ENCODE measurements at regions not wholly inside any gene's neighbourhood (a gene's known extent, or its start where the extent isn't known, plus 50 kb on each side); places are given as distances from the start of the nearest gene placed in this dataset.

DNA sequence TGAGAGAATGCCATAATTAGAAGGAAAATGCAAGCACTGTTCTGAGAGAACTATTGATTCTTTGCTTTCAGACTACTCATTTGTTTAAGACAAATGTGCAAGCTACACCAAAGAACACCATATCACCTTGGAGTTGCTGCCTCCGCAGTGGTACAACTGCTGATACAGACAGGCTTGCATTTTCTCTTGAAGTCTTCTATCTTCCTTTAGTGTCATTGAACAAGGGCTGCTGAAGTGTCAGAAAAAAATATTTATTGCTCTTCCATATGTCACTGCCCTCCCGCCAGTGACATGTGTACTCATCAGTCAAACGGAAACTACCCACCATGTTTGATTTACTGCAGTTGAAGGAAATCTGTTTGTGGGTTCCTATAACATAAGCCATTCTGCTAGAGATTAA, 318.3 kb upstream of the MAGEB18 start:
- TF ChIP-seq, protein P1, sequence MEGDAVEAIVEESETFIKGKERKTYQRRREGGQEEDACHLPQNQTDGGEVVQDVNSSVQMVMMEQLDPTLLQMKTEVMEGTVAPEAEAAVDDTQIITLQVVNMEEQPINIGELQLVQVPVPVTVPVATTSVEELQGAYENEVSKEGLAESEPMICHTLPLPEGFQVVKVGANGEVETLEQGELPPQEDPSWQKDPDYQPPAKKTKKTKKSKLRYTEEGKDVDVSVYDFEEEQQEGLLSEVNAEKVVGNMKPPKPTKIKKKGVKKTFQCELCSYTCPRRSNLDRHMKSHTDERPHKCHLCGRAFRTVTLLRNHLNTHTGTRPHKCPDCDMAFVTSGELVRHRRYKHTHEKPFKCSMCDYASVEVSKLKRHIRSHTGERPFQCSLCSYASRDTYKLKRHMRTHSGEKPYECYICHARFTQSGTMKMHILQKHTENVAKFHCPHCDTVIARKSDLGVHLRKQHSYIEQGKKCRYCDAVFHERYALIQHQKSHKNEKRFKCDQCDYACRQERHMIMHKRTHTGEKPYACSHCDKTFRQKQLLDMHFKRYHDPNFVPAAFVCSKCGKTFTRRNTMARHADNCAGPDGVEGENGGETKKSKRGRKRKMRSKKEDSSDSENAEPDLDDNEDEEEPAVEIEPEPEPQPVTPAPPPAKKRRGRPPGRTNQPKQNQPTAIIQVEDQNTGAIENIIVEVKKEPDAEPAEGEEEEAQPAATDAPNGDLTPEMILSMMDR (IDR thresholded peaks at IDR 0.05; ENCODE audit: poor library complexity, severe bottlenecking) = no peak
- TF ChIP-seq POLR2AphosphoS5 (IDR thresholded peaks at IDR 0.05) (no peak), EZH2 (IDR thresholded peaks at IDR 0.05; ENCODE audit: borderline replicate concordance, insufficient read depth, low read length, poor library complexity, severe bottlenecking) (no peak), TAF1 (IDR thresholded peaks at IDR 0.05; ENCODE audit: low read depth) (no peak)

All from neural cell (in vitro differentiated cells).